SK-N-SH (cell line): ENCODE measurements at regions not wholly inside any gene's neighbourhood (a gene's known extent, or its start where the extent isn't known, plus 50 kb on each side); places are given as distances from the start of the nearest gene placed in this dataset.

Experiments
- CHD2 ChIP-seq: fragments of 150-350 bp; IDR thresholded peaks from 2 replicates; pipeline ENCODE4 v1.6.1; 2018; ENCODE audit warnings: low read length; ENCODE audit not compliant: partially characterized antibody
- EP300 ChIP-seq, 2 experiments: IDR thresholded peaks; 2 replicates each; pipeline versions ENCODE4 v1.4.0 to v1.6.1; 2012; ENCODE audit warnings: borderline replicate concordance in 1 of 2, low read depth in 1 of 2, low read length in 1 of 2
- EZH2phosphoT487 ChIP-seq: fragments of 200-600 bp; sonication (generic); IDR thresholded peaks from 2 replicates; pipeline ENCODE4 v1.6.1; 2017; ENCODE audit warnings: low read depth, mixed run types, mild to moderate bottlenecking, antibody characterized with exemption, moderate library complexity, borderline replicate concordance
- FOXM1 ChIP-seq: IDR thresholded peaks from 2 replicates; pipeline ENCODE4 v1.4.0; 2012; ENCODE audit warnings: low read depth, mild to moderate bottlenecking
- GATA2 ChIP-seq: sonication (generic); formaldehyde crosslinking; IDR thresholded peaks from 2 replicates; pipeline ENCODE4 v1.5.0; 2020; ENCODE audit warnings: mild to moderate bottlenecking, missing genetic modification reagents
- TF ChIP-seq, protein P1 (sequence below): fragments of 200-600 bp; sonication (generic); IDR thresholded peaks from 2 replicates; pipeline ENCODE4 v1.6.1; 2017; ENCODE audit warnings: antibody characterized with exemption, mild to moderate bottlenecking, moderate library complexity
- TF ChIP-seq, protein P2 (sequence below): IDR thresholded peaks from 2 replicates; pipeline ENCODE4 v1.6.1; 2012; ENCODE audit warnings: mild to moderate bottlenecking, low read depth, low read length, moderate library complexity
- TF ChIP-seq, protein P3 (sequence below): IDR thresholded peaks from 2 replicates; pipeline ENCODE4 v1.4.0; 2012; ENCODE audit warnings: low read depth

DNA sequence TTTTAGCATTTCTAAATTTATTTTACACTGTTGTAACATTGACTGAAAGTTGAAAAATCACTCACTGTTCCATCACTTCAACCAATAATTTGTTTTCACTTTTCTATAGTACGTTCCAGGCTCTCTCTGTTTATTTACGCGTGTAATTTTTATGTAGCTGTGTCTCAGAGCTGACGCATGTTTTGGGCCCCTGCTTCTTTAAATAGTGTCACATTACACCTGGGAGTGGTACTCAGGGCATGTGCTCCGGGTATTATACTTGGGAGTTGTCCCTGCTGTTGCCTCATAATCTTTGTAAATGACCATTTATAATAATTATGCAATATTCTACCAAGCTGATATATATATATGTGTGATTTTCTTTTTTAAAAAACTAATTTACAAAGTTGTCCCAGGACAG lies 132.8 kb upstream of the CPM start:
- TF ChIP-seq, protein P1, sequence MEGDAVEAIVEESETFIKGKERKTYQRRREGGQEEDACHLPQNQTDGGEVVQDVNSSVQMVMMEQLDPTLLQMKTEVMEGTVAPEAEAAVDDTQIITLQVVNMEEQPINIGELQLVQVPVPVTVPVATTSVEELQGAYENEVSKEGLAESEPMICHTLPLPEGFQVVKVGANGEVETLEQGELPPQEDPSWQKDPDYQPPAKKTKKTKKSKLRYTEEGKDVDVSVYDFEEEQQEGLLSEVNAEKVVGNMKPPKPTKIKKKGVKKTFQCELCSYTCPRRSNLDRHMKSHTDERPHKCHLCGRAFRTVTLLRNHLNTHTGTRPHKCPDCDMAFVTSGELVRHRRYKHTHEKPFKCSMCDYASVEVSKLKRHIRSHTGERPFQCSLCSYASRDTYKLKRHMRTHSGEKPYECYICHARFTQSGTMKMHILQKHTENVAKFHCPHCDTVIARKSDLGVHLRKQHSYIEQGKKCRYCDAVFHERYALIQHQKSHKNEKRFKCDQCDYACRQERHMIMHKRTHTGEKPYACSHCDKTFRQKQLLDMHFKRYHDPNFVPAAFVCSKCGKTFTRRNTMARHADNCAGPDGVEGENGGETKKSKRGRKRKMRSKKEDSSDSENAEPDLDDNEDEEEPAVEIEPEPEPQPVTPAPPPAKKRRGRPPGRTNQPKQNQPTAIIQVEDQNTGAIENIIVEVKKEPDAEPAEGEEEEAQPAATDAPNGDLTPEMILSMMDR: no peak
- TF ChIP-seq, protein P2, sequence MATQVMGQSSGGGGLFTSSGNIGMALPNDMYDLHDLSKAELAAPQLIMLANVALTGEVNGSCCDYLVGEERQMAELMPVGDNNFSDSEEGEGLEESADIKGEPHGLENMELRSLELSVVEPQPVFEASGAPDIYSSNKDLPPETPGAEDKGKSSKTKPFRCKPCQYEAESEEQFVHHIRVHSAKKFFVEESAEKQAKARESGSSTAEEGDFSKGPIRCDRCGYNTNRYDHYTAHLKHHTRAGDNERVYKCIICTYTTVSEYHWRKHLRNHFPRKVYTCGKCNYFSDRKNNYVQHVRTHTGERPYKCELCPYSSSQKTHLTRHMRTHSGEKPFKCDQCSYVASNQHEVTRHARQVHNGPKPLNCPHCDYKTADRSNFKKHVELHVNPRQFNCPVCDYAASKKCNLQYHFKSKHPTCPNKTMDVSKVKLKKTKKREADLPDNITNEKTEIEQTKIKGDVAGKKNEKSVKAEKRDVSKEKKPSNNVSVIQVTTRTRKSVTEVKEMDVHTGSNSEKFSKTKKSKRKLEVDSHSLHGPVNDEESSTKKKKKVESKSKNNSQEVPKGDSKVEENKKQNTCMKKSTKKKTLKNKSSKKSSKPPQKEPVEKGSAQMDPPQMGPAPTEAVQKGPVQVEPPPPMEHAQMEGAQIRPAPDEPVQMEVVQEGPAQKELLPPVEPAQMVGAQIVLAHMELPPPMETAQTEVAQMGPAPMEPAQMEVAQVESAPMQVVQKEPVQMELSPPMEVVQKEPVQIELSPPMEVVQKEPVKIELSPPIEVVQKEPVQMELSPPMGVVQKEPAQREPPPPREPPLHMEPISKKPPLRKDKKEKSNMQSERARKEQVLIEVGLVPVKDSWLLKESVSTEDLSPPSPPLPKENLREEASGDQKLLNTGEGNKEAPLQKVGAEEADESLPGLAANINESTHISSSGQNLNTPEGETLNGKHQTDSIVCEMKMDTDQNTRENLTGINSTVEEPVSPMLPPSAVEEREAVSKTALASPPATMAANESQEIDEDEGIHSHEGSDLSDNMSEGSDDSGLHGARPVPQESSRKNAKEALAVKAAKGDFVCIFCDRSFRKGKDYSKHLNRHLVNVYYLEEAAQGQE: no peak
- TF ChIP-seq EP300 (IDR thresholded peaks at IDR 0.05; ENCODE audit: borderline replicate concordance in 1 of 2, low read depth in 1 of 2, low read length in 1 of 2): no peak
- TF ChIP-seq FOXM1: no peak
- TF ChIP-seq EZH2phosphoT487: no peak
- no peak for TF ChIP-seq GATA2 (CRISPR knock-in tag)
- TF ChIP-seq, protein P3, sequence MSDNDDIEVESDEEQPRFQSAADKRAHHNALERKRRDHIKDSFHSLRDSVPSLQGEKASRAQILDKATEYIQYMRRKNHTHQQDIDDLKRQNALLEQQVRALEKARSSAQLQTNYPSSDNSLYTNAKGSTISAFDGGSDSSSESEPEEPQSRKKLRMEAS: no peak
- TF ChIP-seq CHD2: no peak
